Activated CD8-positive, alpha-beta T cell treated with anti-CD3 and anti-CD28 coated beads for 36 hours (primary cell): ENCODE measurements at regions not wholly inside any gene's neighbourhood (a gene's known extent, or its start where the extent isn't known, plus 50 kb on each side); places are given as distances from the start of the nearest gene placed in this dataset.

Experiments used
- ATAC-seq: fragments of 200-7000 bp; cut with Tn5 transposase; one replicate; pipeline ENCODE4 v1.10.0; 2021; ENCODE audit warnings: mild to moderate bottlenecking, moderate library complexity
- CTCF ChIA-PET: fragments of 350-600 bp; sonication (Branson Sonifier 250); formaldehyde crosslinking; loops from one replicate; lab custom pipeline; 2021; ENCODE audit warnings: antibody characterized with exemption; lab: Charles Lee
- POLR2A ChIA-PET: fragments of 350-600 bp; sonication (Branson Sonifier 250); formaldehyde crosslinking; loops from one replicate; lab custom pipeline; 2021; ENCODE audit warnings: antibody characterized with exemption; lab: Charles Lee
- DNase-seq: peaks from one replicate; pipeline ENCODE4 v3.0.0-alpha.2; 2020
- H3K27ac Mint-ChIP-seq: one replicate; pipeline ENCODE4 v1.8.0; 2021; ENCODE audit warnings: mild to moderate bottlenecking, mixed read lengths
- H3K27me3 Mint-ChIP-seq: one replicate; pipeline ENCODE4 v1.8.0; 2021; ENCODE audit warnings: mixed read lengths
- H3K36me3 Mint-ChIP-seq: one replicate; pipeline ENCODE4 v1.8.0; 2021; ENCODE audit warnings: low read depth, mixed read lengths
- H3K4me1 Mint-ChIP-seq: one replicate; pipeline ENCODE4 v1.8.0; 2021; ENCODE audit warnings: low read depth, mixed read lengths
- H3K4me3 Mint-ChIP-seq: one replicate; pipeline ENCODE4 v1.8.0; 2021; ENCODE audit warnings: mild to moderate bottlenecking, moderate library complexity, mixed read lengths
- H3K9me3 Mint-ChIP-seq: one replicate; pipeline ENCODE4 v1.8.0; 2021; ENCODE audit warnings: mixed read lengths
- intact Hi-C: fragments of 100-400 bp; cut with micrococcal nuclease; formaldehyde crosslinking; loops from one replicate; pipeline ENCODE4 v1.10.0; 2022
- TF ChIP-seq, protein P1 (sequence below): fragments of 200-600 bp; IDR thresholded peaks from one replicate; pipeline ENCODE4 v1.8.0; 2022; ENCODE audit warnings: antibody characterized with exemption, mild to moderate bottlenecking

DNA sequence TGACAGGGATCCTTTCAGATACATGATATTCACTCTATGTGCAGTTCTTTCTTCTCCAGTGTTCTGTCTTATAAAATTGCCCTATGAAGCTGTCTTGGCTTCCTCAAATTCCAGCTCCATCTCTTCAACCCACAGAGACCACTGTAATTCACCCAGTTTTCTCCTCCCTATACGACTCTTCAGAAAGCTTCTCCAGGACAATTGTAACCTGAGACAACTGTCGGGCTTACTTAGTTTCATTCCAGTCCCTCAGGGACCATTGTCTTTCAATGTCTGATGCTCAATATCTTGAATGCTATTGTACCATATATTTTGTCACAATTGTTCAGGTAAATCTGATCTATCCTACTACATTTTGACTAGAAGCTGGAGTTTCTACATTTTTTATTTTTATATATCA lies 345.3 kb downstream of the RPL10L start:
- ATAC-seq, result no peak
- POLR2A ChIA-PET, result no interaction called here
- CTCF ChIA-PET, result no interaction called here
- H3K4me3 Mint-ChIP-seq, result no peak overlapping the region
- no peaks in the 10 kb centered on the region for H3K9me3 Mint-ChIP-seq
- no peaks in the 10 kb centered on the region for H3K36me3 Mint-ChIP-seq
- no peaks in the 10 kb centered on the region for H3K4me1 Mint-ChIP-seq
- intact Hi-C loops, result no loop called here
- no peak overlapping the region for H3K27ac Mint-ChIP-seq
- H3K27me3 Mint-ChIP-seq, result no peaks in the 10 kb centered on the region
- TF ChIP-seq, protein P1, sequence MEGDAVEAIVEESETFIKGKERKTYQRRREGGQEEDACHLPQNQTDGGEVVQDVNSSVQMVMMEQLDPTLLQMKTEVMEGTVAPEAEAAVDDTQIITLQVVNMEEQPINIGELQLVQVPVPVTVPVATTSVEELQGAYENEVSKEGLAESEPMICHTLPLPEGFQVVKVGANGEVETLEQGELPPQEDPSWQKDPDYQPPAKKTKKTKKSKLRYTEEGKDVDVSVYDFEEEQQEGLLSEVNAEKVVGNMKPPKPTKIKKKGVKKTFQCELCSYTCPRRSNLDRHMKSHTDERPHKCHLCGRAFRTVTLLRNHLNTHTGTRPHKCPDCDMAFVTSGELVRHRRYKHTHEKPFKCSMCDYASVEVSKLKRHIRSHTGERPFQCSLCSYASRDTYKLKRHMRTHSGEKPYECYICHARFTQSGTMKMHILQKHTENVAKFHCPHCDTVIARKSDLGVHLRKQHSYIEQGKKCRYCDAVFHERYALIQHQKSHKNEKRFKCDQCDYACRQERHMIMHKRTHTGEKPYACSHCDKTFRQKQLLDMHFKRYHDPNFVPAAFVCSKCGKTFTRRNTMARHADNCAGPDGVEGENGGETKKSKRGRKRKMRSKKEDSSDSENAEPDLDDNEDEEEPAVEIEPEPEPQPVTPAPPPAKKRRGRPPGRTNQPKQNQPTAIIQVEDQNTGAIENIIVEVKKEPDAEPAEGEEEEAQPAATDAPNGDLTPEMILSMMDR, result no peak
- DNase-seq, result no peak

DNA sequence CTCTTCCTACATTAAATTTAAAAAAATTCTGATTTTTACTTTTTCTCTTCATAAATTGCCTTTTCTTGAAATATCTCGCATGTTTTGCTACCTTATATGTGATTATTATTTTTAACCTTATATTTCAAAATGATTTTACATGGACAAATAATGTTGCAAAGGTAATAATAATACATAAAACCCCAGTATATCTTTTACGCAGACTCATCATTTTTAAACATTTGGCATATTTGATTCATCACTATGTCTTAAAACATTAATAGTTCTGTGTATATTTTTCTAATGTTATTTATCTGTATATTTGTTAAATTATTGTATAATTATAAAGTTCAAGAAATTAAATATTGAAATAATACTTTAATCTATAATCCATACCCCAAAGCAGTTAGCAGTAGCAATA lies 350.8 kb downstream of the RPL10L start:
- Mint-ChIP-seq H3K27me3 (no peaks in the 10 kb centered on the region), H3K4me1 (no peaks in the 10 kb centered on the region), H3K27ac (no peak overlapping the region), H3K9me3 (peaks cover 3% of the 10 kb centered on the region), H3K4me3 (no peak overlapping the region), H3K36me3 (no peaks in the 10 kb centered on the region)
- TF ChIP-seq, protein P1, result no peak
- CTCF ChIA-PET, result no interaction called here
- POLR2A ChIA-PET, result no interaction called here
- DNase-seq (no peak), ATAC-seq (no peak)
- intact Hi-C loops, result no loop called here

DNA sequence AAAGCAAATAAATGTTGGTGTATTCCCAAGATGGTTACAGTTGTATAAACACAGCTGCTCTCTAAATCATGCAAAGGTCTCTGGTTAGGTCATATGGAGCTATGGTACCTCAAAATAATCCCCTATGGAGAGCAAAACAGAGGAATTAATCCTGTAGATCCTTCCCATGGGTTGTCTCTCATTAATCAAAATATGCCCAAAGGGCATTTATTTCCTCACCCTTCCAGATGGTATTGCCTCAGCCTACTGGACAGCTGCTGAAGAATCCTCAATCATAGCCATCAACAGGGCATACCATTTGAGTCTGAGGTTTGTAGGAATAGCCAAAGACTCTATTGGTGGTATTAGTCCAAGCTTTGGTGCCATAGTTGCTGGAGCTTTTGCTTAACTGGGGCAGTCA lies 360.9 kb downstream of the RPL10L start:
- intact Hi-C loops, result no loop called here
- H3K27me3 Mint-ChIP-seq, result no peaks in the 10 kb centered on the region
- H3K27ac Mint-ChIP-seq, result no peak overlapping the region
- H3K36me3 Mint-ChIP-seq, result no peaks in the 10 kb centered on the region
- DNase-seq (no peak), ATAC-seq (no peak)
- TF ChIP-seq, protein P1, result no peak
- POLR2A ChIA-PET, result no interaction called here
- peaks cover 26% of the 10 kb centered on the region for H3K9me3 Mint-ChIP-seq
- H3K4me3 Mint-ChIP-seq, result no peak overlapping the region
- CTCF ChIA-PET, result no interaction called here
- no peaks in the 10 kb centered on the region for H3K4me1 Mint-ChIP-seq

DNA sequence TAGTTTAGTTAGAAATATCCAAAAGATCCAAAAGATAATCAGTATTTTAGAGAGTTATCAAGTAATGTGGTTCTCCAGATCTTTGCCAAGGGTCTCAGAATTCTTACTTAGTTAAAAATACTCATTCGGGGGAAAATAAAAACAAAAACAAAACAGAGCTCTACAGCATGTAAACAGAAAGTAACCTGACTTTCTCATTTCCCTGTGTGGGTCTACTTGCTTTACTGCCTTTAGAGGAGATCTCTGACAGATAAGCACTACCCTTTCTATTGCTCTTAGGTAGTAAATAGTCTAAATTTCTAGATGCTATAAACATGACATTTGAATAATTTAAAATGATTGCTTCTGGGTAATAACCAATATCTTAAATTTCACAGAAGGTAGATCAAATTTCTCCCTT lies 371.8 kb downstream of the RPL10L start:
- Mint-ChIP-seq H3K36me3 (no peaks in the 10 kb centered on the region), H3K27me3 (no peaks in the 10 kb centered on the region), H3K9me3 (peaks cover 9% of the 10 kb centered on the region), H3K4me1 (no peaks in the 10 kb centered on the region), H3K27ac (no peak overlapping the region), H3K4me3 (no peak overlapping the region)
- POLR2A ChIA-PET, result no interaction called here
- intact Hi-C loops, result no loop called here
- CTCF ChIA-PET, result no interaction called here
- TF ChIP-seq, protein P1, result no peak
- ATAC-seq (no peak), DNase-seq (no peak)

DNA sequence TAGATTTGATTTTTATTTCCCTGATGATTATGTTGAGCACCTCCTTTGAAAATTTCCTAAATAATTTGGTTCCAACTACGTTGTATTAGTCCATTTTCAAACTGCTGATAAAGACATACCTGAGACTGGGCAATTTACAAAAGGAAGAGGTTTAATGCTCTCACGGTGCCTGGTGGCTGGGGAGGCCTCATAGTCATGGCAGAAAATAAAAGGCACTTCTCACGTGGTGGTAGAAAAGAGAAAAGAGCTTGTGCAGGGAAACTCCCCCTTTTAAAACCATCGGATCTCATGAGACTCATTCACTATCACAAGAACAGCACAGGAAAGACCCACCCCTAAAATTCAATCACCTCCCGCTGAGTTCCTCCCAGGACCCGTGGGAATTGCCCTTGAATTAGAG lies 372.3 kb downstream of the RPL10L start:
- DNase-seq (no peak), ATAC-seq (no peak)
- intact Hi-C loops, result no loop called here
- Mint-ChIP-seq H3K27ac (no peak overlapping the region), H3K36me3 (no peaks in the 10 kb centered on the region), H3K9me3 (peaks cover 9% of the 10 kb centered on the region), H3K27me3 (no peaks in the 10 kb centered on the region), H3K4me1 (no peaks in the 10 kb centered on the region), H3K4me3 (no peak overlapping the region)
- CTCF ChIA-PET, result no interaction called here
- TF ChIP-seq, protein P1, result no peak
- POLR2A ChIA-PET, result no interaction called here
